ENCODE measurements at regions not wholly inside any gene's neighbourhood (a gene's known extent, or its start where the extent isn't known, plus 50 kb on each side); places are given as distances from the start of the nearest gene placed in this dataset.

- Histone ChIP-seq H3K4me3 (replicated peaks in 1 of 3; ENCODE audit: low read depth in 2 of 3, low read length in 3 of 3) (no peak overlapping the region), H3K9ac (ENCODE audit: insufficient read depth, low read length, poor library complexity, severe bottlenecking) (no peak overlapping the region), H3K27ac (ENCODE audit: low read depth in 1 of 2, low read length in 2 of 2) (no peak overlapping the region), H3K27me3 (ENCODE audit: control insufficient read depth in 2 of 2, insufficient read depth in 2 of 2, low read length in 2 of 2) (no peaks in the 10 kb centered on the region), H3K79me2 (ENCODE audit: insufficient read depth, low read length) (no peaks in the 10 kb centered on the region), H2AFZ (ENCODE audit: insufficient read depth, low read depth, low read length, poor library complexity, severe bottlenecking) (no peak overlapping the region), H3K9me3 (replicated peaks in 1 of 2; ENCODE audit: control insufficient read depth in 1 of 2, insufficient read depth in 1 of 2, low read length in 2 of 2) (no peaks in the 10 kb centered on the region), H3K36me3 (replicated peaks in 1 of 2; ENCODE audit: control insufficient read depth in 1 of 2, insufficient read depth in 2 of 2, low read length in 2 of 2) (no peaks in the 10 kb centered on the region), H4K20me1 (ENCODE audit: insufficient read depth, low read length) (no peaks in the 10 kb centered on the region), H3K4me1 (ENCODE audit: control insufficient read depth in 1 of 2, insufficient read depth in 2 of 2, low read length in 2 of 2) (no peaks in the 10 kb centered on the region), H3K4me2 (replicated peaks; ENCODE audit: extremely low read depth, low read length, poor library complexity, severe bottlenecking) (no peak overlapping the region)
- no peak for TF ChIP-seq CTCF (IDR thresholded peaks at IDR 0.05)
- DNase-seq = no peak
- Mint-ChIP-seq H3K27me3 (ENCODE audit: low read depth in 3 of 3) (peaks cover 0 to 1% (median 0%) of the 10 kb centered on the region in 3 donors), H3K4me3 (no peak overlapping the region), H3K4me1 (peaks cover 4% of the 10 kb centered on the region), H3K9me3 (no peaks in the 10 kb centered on the region), H3K36me3 (no peaks in the 10 kb centered on the region), H3K27ac (no peak overlapping the region)
- WGBS (ENCODE audit: insufficient coverage) = 89% methylated on average over 3 of the region's 3 CpGs
- intact Hi-C loops (cut with micrococcal nuclease) = no loop called here
Measured at GRCh38 chr3:152056073-152056472, 182.6 kb downstream of the SUCNR1 start.

GRCh38 chr3:152056481-152056880, 183.0 kb downstream of the SUCNR1 start:
- H2AFZ ChIP-seq (ENCODE audit: insufficient read depth, low read depth, low read length, poor library complexity, severe bottlenecking) = no peak overlapping the region
- no peak overlapping the region for H3K4me3 ChIP-seq (replicated peaks in 1 of 3; ENCODE audit: low read depth in 2 of 3, low read length in 3 of 3)
- H3K36me3 ChIP-seq (replicated peaks in 1 of 2; ENCODE audit: control insufficient read depth in 1 of 2, insufficient read depth in 2 of 2, low read length in 2 of 2) = no peaks in the 10 kb centered on the region
- no peaks in the 10 kb centered on the region for H3K79me2 ChIP-seq (ENCODE audit: insufficient read depth, low read length)
- no peak overlapping the region for H3K9ac ChIP-seq (ENCODE audit: insufficient read depth, low read length, poor library complexity, severe bottlenecking)
- DNase-seq = no peak
- H3K27ac ChIP-seq (ENCODE audit: low read depth in 1 of 2, low read length in 2 of 2) = no peak overlapping the region
- Mint-ChIP-seq H3K36me3 (no peaks in the 10 kb centered on the region), H3K4me3 (no peak overlapping the region), H3K27ac (no peak overlapping the region), H3K9me3 (no peaks in the 10 kb centered on the region), H3K27me3 (ENCODE audit: low read depth in 3 of 3) (peaks cover 0 to 1% (median 0%) of the 10 kb centered on the region in 3 donors), H3K4me1 (peaks cover 2% of the 10 kb centered on the region)
- H3K27me3 ChIP-seq (ENCODE audit: control insufficient read depth in 2 of 2, insufficient read depth in 2 of 2, low read length in 2 of 2) = no peaks in the 10 kb centered on the region
- intact Hi-C loops (cut with micrococcal nuclease) = no loop called here
- no peak overlapping the region for H3K4me2 ChIP-seq (replicated peaks; ENCODE audit: extremely low read depth, low read length, poor library complexity, severe bottlenecking)
- H3K4me1 ChIP-seq (ENCODE audit: control insufficient read depth in 1 of 2, insufficient read depth in 2 of 2, low read length in 2 of 2) = no peaks in the 10 kb centered on the region
- no peak for TF ChIP-seq CTCF (IDR thresholded peaks at IDR 0.05)
- H4K20me1 ChIP-seq (ENCODE audit: insufficient read depth, low read length) = no peaks in the 10 kb centered on the region
- no peaks in the 10 kb centered on the region for H3K9me3 ChIP-seq (replicated peaks in 1 of 2; ENCODE audit: control insufficient read depth in 1 of 2, insufficient read depth in 1 of 2, low read length in 2 of 2)

Data from CD14-positive monocyte (primary cell).